Effector memory CD8-positive, alpha-beta T cell (primary cell): ENCODE measurements at regions not wholly inside any gene's neighbourhood (a gene's known extent, or its start where the extent isn't known, plus 50 kb on each side); places are given as distances from the start of the nearest gene placed in this dataset.

ENCODE experiments used
- ATAC-seq: fragments of 150-1000 bp; cut with Tn5 transposase; replicated peaks from 2 replicates; pipeline ENCODE4 v1.10.0; 2021; ENCODE audit warnings: mild to moderate bottlenecking, moderate library complexity
- DNase-seq, 3 experiments: peaks; one replicate each; pipeline ENCODE4 v3.0.0; 2021
- H3K27ac Mint-ChIP-seq, 2 donors: one replicate each; pipeline ENCODE4 v1.8.0; 2022; ENCODE audit warnings: mild to moderate bottlenecking in 2 of 2, mixed read lengths in 2 of 2, moderate library complexity in 2 of 2
- H3K27me3 Mint-ChIP-seq, 2 donors: one replicate each; pipeline ENCODE4 v1.8.0; 2022; ENCODE audit warnings: mixed read lengths in 2 of 2
- H3K36me3 Mint-ChIP-seq: one replicate; pipeline ENCODE4 v1.8.0; 2022; ENCODE audit warnings: mild to moderate bottlenecking, moderate library complexity, mixed read lengths; ENCODE audit not compliant: insufficient read depth
- H3K4me1 Mint-ChIP-seq, 2 donors: one replicate each; pipeline ENCODE4 v1.8.0; 2022; ENCODE audit warnings: low read depth in 2 of 2, mixed read lengths in 2 of 2
- H3K4me3 Mint-ChIP-seq, 2 donors: one replicate each; pipeline ENCODE4 v1.8.0; 2022; ENCODE audit warnings: mild to moderate bottlenecking in 2 of 2, mixed read lengths in 2 of 2, moderate library complexity in 2 of 2
- H3K9me3 Mint-ChIP-seq, 2 donors: one replicate each; pipeline ENCODE4 v1.8.0; 2022; ENCODE audit warnings: mixed read lengths in 2 of 2

GRCh38 chr9:108345826-108346225 is 510.0 kb downstream of the ACTL7B start:
- DNase-seq, result no peak
- H3K9me3 Mint-ChIP-seq, result peaks cover 0 to 2% of the 10 kb centered on the region in 2 donors
- no peak overlapping the region for H3K27ac Mint-ChIP-seq

GRCh38 chr9:108339251-108339650 is 516.5 kb downstream of the ACTL7B start:
- H3K27ac Mint-ChIP-seq, result no peak overlapping the region
- no peaks in the 10 kb centered on the region for H3K27me3 Mint-ChIP-seq
- H3K4me3 Mint-ChIP-seq, result no peak overlapping the region
- DNase-seq (no peak), ATAC-seq (no peak)
- no peaks in the 10 kb centered on the region for H3K36me3 Mint-ChIP-seq
- H3K9me3 Mint-ChIP-seq, result peaks cover 0 to 2% of the 10 kb centered on the region in 2 donors
- no peaks in the 10 kb centered on the region for H3K4me1 Mint-ChIP-seq

More at GRCh38 chr9:108345826-108346225, 510.0 kb downstream of the ACTL7B start:
- Mint-ChIP-seq H3K4me3 (no peak overlapping the region), H3K36me3 (no peaks in the 10 kb centered on the region), H3K27me3 (no peaks in the 10 kb centered on the region), H3K4me1 (no peaks in the 10 kb centered on the region)
- no peak for ATAC-seq

DNA sequence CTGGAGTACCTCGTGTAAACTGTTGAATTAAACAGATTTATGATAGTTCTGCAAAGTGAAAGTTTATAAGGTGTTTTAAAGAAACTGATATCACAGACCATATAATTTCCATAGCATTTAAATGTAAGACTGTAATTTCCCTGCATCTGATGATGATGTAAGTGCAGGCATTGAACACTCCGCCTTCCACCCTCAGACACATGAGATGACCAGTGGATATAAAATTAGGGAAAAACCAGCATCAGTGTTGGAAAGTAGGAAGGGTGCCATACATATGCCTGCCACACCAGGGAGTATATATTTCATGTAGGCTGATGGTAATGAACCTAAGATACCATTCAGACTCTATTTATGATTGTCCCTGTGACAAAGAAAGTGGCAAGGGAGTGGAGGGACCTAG is 519.2 kb downstream of the ACTL7B start:
- ATAC-seq, result no peak
- Mint-ChIP-seq H3K27me3 (no peaks in the 10 kb centered on the region), H3K4me1 (no peaks in the 10 kb centered on the region), H3K36me3 (no peaks in the 10 kb centered on the region), H3K27ac (no peak overlapping the region), H3K9me3 (peaks cover 0 to 2% of the 10 kb centered on the region in 2 donors), H3K4me3 (no peak overlapping the region)
- DNase-seq, result no peak

GRCh38 chr9:108333530-108333983 is 522.2 kb downstream of the ACTL7B start:
- no peak for ATAC-seq
- Mint-ChIP-seq H3K9me3 (peaks cover 0 to 14% of the 10 kb centered on the region in 2 donors), H3K36me3 (no peaks in the 10 kb centered on the region), H3K4me3 (no peak overlapping the region), H3K4me1 (no peaks in the 10 kb centered on the region), H3K27me3 (no peaks in the 10 kb centered on the region), H3K27ac (no peak overlapping the region)
- no peak for DNase-seq

DNA sequence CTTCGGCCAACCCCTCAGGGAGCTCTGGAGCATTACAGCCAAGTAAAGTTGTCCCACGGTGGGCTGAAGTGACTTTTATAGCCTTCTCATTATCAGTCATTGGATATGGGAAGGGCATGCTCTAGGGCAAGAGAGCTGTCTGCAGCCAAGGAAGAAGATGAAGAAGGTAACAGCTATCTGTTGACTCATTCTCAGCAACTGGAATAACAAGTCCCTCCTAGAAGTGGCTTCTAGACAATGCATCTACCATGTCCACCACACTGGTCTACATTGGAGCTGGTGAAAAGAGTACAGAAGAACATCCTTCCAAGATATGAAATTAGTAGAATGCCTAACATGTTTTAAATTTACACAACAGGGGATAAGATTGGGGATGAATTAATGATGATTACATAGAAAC is 524.2 kb downstream of the ACTL7B start:
- Mint-ChIP-seq H3K27ac (no peak overlapping the region), H3K4me3 (no peak overlapping the region), H3K4me1 (no peaks in the 10 kb centered on the region), H3K9me3 (peaks cover 1 to 31% of the 10 kb centered on the region in 2 donors), H3K27me3 (no peaks in the 10 kb centered on the region), H3K36me3 (no peaks in the 10 kb centered on the region)
- no peak for DNase-seq
- no peak for ATAC-seq

DNA sequence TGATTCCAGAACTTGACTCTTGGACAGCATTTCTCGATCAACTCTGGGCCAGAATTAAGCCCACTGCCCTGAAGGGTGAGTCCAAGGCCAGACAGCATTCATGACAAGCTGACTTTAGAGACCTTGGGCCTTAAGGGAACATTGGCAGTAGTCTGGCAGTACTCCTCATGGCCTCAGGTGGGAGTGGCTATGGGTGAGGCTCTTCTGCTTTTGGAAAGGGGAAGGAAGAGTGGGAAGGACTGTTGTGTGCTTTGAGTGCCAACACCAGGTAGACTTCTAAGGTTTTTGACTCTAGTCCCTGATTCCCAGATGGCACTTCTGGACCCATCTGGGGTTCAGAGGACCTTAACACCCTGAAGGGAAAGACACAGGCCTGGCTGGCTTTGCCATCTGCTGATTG is 530.4 kb downstream of the ACTL7B start:
- no peaks in the 10 kb centered on the region for H3K4me1 Mint-ChIP-seq
- H3K36me3 Mint-ChIP-seq, result no peaks in the 10 kb centered on the region
- no peaks in the 10 kb centered on the region for H3K27me3 Mint-ChIP-seq
- peaks cover 6 to 50% of the 10 kb centered on the region in 2 donors for H3K9me3 Mint-ChIP-seq
- H3K4me3 Mint-ChIP-seq, result no peak overlapping the region
- ATAC-seq (no peak), DNase-seq (no peak)
- H3K27ac Mint-ChIP-seq, result no peak overlapping the region

DNA sequence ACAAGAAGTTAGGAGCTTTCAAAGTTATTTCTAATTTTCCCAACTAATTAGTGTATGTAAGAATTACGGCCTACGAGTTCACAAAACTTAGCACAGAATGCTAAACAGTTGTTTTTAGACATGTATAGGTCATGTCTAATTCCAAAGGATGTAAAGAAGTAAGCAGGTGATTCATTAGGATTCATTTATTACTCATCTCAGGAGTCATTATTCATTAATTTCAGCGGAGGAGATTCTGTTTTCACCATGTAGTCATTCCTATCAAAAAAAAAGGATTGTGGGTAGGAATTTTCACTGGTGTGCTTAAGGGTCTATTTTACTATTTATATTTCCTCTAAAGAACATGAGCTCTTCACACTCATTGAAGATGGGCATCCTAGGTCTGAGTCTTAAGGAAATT is 532.2 kb downstream of the ACTL7B start:
- no peaks in the 10 kb centered on the region for H3K27me3 Mint-ChIP-seq
- H3K4me3 Mint-ChIP-seq, result no peak overlapping the region
- H3K36me3 Mint-ChIP-seq, result no peaks in the 10 kb centered on the region
- H3K27ac Mint-ChIP-seq, result no peak overlapping the region
- H3K4me1 Mint-ChIP-seq, result no peaks in the 10 kb centered on the region
- H3K9me3 Mint-ChIP-seq, result peaks cover 6 to 40% of the 10 kb centered on the region in 2 donors
- no peak for DNase-seq
- no peak for ATAC-seq

- no peak for DNase-seq
- Mint-ChIP-seq H3K9me3 (peaks cover 8 to 30% of the 10 kb centered on the region in 2 donors), H3K27me3 (no peaks in the 10 kb centered on the region), H3K36me3 (no peaks in the 10 kb centered on the region), H3K4me1 (no peaks in the 10 kb centered on the region), H3K27ac (no peak overlapping the region), H3K4me3 (no peak overlapping the region)
- no peak for ATAC-seq
These were observed 533.3 kb downstream of the ACTL7B start for GRCh38 chr9:108322326-108323098.

DNA sequence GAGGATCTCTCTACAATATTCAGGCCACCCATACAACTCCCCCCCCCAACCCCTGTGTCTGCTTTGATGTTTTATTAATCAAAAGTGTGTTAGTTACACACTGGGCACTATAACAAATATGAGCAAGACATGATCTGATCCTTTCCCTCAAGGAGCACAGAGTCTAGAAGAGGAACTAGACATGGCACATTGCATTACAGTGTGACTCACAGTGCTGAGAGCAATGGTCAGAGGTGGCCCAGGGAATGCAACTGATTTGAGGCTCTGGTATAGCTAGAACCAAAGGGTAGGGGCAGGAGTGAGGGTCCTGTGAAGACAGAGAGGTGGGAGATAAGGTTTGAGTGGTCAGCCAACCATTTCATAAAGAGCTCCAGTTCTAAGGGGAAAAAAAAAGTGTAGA is 539.2 kb downstream of the ACTL7B start:
- no peak overlapping the region for H3K27ac Mint-ChIP-seq
- DNase-seq, result no peak

DNA sequence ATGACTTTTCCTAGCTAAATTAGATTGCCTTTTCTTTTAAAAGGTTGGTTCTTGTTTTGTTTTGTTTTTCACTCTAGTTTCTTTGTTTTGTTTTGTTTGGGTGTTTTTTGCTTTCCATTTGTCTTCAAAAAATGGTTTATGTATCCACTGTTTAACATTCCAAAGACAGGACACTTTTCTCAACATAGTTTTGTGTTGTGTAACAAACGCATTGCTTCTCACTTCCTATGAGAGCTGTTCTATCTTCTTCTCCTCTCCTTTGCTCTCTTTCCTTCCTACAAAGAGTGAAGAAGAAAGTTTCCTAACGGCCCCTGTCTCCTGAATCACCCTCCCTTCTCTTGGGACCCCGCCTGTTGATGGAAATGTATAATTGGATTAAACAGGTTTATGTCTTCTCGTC is 539.7 kb downstream of the ACTL7B start:
- no peak overlapping the region for H3K4me3 Mint-ChIP-seq
- no peak for DNase-seq
- no peaks in the 10 kb centered on the region for H3K4me1 Mint-ChIP-seq
- no peak overlapping the region for H3K27ac Mint-ChIP-seq
- peaks cover 6 to 7% of the 10 kb centered on the region in 2 donors for H3K9me3 Mint-ChIP-seq
- H3K36me3 Mint-ChIP-seq, result no peaks in the 10 kb centered on the region
- H3K27me3 Mint-ChIP-seq, result no peaks in the 10 kb centered on the region
- no peak for ATAC-seq

More for the DNA sequence above, 539.2 kb downstream of the ACTL7B start:
- ATAC-seq, result no peak
- H3K9me3 Mint-ChIP-seq, result peaks cover 6 to 7% of the 10 kb centered on the region in 2 donors
- no peak overlapping the region for H3K4me3 Mint-ChIP-seq
- H3K27me3 Mint-ChIP-seq, result no peaks in the 10 kb centered on the region
- no peaks in the 10 kb centered on the region for H3K4me1 Mint-ChIP-seq
- H3K36me3 Mint-ChIP-seq, result no peaks in the 10 kb centered on the region

DNA sequence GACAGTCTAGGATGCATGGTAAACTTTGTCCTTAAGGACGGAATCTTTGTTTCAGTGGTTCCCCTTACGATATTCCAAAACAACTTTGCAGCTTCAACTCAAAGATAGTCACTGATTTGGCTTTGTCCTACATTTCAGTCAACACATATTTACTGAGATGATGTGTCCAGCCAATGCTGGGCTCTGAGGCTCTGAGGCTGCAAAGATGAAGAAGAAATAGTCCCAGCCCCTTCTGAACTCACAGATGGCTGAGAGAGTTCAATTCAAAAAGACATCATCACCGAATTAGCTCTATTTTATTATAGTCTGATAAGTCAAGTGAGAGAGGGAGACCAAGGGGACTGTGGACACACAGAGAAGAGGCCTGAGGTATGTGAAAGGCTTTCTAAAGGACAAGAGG is 544.0 kb downstream of the ACTL7B start:
- no peak for ATAC-seq

DNA sequence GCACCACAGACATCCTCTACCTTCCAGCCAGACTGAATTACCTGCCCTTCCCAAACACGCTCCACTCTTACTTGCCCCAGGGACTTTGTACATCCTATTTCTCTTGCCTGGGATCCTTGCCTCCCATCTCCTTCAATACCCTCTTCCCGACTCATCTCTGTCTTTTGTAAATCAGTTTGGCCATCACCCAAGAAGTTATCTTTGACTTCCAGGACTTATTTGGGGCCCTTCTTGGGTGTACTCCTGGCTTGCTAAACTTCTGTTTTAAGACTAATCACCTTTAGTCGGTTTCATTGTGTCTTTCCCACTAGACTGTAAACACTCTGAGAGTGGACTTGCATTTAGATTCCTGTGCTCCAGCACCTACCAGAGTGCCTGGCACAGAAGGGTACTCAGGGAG is 545.6 kb downstream of the ACTL7B start:
- Mint-ChIP-seq H3K27ac (no peak overlapping the region), H3K4me3 (no peak overlapping the region), H3K27me3 (no peaks in the 10 kb centered on the region)

More for the DNA sequence above, 544.0 kb downstream of the ACTL7B start:
- H3K36me3 Mint-ChIP-seq, result no peaks in the 10 kb centered on the region
- H3K27me3 Mint-ChIP-seq, result no peaks in the 10 kb centered on the region
- H3K9me3 Mint-ChIP-seq, result peaks cover 5 to 25% of the 10 kb centered on the region in 2 donors
- H3K4me1 Mint-ChIP-seq, result no peaks in the 10 kb centered on the region
- no peak for DNase-seq
- H3K4me3 Mint-ChIP-seq, result no peak overlapping the region
- no peak overlapping the region for H3K27ac Mint-ChIP-seq

DNA sequence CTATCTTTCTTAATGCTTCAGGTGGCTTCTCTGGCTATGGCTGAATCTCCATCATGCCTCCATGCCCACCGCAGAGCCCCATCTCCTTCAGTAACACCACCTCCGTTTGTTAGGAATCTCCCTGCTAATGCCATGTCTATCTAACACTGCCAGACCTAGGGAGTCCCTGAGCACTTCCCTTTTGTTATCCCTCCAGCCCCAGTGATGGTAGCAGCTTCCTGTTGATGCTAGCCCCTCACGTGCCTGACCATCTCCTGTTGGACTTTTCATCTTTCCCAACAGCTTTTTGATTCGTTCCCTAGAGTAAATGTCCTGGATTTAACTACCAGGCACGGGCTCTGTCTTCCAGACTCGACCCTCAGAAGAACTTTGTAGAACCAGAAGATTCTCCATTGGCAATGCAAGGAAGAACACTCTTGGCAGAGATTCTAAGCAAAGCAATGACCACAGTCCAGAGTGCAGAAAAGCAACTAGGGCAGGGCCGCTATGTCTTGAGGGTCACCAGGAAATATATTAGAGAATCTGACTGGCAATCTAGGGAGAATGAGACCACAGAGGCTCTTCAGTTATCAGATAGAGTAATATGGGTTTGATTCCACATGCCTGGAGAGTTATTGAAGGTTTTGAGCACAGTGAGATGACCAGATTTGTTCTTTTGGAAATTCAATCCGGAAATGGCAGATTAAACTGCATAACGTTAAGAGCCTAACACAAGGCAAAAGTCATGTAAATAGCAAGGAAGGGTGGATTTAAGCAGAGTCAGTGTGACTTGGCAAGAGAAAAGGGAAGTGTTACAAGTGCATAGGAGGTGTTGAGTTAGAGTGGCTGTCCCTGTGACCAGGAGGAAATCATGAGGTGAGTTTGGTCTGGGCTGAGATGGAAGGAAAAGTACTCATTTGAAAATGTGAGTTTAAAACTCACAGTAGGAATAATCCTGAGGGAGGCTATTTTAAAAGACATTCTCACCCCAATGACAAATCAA is 555.2 kb downstream of the ACTL7B start:
- ATAC-seq, result no peak
- Mint-ChIP-seq H3K9me3 (peaks cover 5 to 6% of the 10 kb centered on the region in 2 donors), H3K4me3 (no peak overlapping the region)

More for the DNA sequence above, 545.6 kb downstream of the ACTL7B start:
- DNase-seq (no peak), ATAC-seq (no peak)
- peaks cover 0 to 18% of the 10 kb centered on the region in 2 donors for H3K9me3 Mint-ChIP-seq
- H3K36me3 Mint-ChIP-seq, result no peaks in the 10 kb centered on the region
- H3K4me1 Mint-ChIP-seq, result no peaks in the 10 kb centered on the region

More for the DNA sequence above, 555.2 kb downstream of the ACTL7B start:
- no peak for DNase-seq
- Mint-ChIP-seq H3K36me3 (no peaks in the 10 kb centered on the region), H3K27ac (no peak overlapping the region), H3K4me1 (no peaks in the 10 kb centered on the region), H3K27me3 (no peaks in the 10 kb centered on the region)
